HUDEP-2 (cell line): ENCODE measurements at regions not wholly inside any gene's neighbourhood (a gene's known extent, or its start where the extent isn't known, plus 50 kb on each side); places are given as distances from the start of the nearest gene placed in this dataset.

Experiments
- DNase-seq, 76 experiments: peaks; one replicate each; lab custom pipeline; 2025; ENCODE audit not compliant: unreplicated experiment in 76 of 76; lab: John Stamatoyannopoulos, UW

DNA sequence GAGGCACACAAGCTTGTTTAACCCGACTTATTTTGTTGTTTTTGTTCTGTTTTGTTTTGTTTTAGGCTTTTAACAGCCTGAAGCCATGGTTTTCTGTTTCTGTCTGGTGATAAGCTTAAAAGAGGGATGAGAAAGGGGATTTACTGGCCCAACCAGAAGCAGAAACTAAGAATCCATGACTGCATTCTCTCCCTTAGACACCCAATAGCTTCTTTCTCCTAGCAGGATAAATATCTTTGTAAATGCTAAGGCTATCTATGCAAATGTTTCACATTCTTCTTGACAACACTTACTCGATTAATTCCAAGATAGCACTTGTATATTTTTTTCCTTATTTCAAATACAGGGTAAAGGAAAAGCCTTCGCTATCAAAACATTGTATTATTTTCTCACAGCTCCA, 53.7 kb upstream of the SMAD1 start:
- DNase-seq = no peak

DNA sequence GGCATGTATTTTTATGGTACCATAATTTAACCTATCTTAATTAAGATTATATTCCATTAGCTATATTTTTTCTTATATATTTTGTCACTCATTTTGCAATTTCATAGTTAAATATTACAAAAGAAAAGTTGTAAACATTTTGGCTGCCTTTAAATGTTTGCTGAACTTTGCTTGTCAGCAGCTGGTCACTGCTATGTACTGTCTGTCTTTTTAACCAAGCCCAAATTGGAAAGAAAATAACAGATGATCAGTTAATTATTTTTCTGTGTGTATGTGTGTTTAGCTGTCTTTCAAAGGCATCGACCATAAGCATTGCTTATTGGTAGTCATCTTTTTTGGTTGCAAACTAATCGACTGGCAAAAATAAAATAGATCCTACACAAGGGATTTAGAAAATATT, 54.4 kb upstream of the SMAD1 start:
- no peak for DNase-seq

DNA sequence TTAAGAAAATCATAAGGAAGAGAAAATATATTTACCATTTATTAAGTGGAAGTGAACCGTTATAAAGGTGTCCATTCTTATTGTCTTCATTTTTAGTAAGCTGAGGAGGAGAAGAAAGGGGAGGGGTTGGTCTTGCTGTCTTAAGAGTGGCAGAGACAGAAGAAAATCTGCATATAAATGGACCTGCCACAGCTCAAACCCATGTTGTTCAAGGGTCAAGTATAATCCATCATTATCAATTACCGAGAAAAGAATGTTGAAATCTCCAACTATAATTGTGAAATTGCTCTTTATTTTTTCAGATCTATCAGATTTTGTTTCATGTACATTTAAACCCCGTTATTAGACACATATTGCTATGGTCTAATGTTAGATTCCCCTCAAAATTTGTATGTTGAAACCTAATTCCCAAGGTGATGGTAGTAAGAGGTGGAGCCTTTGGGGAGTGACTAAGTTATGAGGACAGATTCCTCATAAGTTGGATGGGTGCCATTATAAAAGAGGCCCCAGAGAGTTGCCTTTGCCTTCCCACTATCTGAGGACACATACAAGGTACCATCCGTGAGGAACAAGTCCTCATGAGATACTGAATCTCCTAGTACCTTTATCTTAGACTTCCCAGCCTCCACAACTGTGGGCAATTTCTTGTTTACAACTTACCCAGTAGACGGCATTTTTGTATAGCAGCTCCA, 58.5 kb upstream of the SMAD1 start:
- DNase-seq = no peak

DNA sequence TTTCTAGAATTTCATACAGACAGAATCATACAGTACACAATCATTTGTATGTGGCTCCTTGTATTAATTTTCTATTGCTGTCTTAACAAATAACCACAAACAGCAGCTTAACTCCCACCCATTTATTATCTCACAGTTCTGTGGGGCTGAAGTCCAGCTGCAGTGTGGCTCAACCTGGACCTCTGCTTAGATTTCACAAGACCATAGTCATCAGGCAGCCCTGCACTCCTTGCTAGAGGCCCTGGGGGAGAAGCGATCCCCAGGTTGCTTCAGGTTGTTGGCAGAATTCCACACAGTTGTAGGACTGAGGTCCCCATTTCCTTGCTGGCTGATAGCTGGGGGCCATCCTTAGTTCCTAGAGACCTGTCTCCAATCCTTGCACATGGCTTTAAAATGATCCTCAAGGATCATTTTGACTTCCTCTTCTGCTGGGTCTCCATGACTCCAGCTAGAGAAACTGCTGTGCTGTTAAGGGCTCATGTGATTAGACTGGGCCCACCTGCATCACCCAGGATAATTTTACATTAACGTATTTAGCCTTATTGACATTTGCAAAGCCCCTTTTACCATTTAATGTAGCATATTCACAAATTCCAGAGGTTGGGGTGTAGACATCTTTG, 60.9 kb upstream of the SMAD1 start:
- DNase-seq = no peak

DNA sequence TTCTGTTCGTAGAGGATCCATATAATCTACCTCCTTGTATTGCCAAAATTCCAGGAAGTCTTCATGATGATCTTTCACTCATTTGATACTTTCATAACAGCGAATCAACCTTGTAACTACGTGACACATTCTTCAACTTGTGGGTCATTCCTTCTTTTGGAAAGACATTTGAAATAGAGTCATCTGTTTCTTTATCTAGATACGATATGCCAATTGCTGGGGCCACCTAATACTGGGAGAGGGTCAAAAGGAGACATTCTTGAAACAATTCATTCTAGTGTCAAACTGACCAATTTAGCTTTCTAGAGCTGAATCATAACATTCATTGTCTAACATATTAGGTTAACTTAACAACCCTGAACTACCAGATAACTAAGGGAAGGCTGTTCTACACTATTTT, 62.9 kb upstream of the SMAD1 start:
- DNase-seq = no peak

DNA sequence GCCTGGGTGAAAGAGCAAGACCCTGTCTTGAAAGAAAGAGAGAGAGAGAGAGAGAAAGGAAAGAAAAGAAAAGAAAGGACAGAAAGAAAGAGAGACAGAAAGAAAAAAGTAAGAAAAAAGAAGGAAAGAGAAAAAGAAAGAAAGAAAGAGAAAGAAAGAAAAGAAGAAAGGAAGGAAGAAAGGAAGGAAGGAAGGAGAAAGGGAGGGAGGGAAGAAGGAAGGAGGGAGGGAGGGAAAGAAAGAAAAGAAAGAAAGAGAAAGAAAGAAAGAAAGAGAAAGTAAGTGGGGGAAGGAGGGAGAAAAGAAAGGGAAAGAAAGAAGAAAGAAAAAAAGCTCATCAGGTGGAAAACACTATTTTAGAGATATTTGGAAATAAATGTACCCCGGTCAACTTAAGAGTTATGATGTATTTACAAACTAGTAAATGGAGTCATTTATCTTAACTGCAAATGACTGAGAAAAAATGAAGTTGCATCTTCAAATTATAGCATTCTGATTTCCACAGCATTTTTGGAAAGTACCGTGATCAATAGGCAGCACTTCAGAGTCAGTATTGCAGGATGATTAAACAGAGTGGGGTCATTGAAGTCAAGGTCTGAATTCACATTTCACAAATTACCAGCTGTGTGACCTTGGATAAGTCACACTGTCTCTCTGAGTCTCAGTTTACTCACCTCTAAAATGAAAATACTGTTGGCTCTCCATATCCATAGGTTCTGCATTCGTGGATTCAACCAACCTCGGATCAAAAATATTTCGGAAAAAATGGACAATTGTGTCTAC, 64.1 kb upstream of the SMAD1 start:
- DNase-seq = no peak

DNA sequence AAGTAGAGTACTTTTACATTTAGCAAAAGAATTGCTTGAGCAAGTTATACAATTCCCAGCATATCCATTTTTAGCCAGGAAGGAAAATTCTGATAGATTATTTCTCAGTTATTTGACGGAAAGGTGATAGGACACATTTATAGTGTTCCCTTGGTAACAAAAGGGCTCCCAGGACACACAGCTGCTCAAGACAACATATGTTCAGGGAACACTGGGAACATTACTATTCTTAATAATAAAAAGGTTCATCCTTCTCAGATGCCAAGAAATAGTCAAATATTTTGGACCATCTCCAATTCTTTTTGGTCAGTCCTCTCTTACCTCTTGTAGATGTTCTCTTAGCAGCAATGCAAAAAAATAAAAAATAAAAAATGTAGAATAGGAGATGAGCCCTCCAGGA, 66.8 kb upstream of the SMAD1 start:
- no peak for DNase-seq

DNA sequence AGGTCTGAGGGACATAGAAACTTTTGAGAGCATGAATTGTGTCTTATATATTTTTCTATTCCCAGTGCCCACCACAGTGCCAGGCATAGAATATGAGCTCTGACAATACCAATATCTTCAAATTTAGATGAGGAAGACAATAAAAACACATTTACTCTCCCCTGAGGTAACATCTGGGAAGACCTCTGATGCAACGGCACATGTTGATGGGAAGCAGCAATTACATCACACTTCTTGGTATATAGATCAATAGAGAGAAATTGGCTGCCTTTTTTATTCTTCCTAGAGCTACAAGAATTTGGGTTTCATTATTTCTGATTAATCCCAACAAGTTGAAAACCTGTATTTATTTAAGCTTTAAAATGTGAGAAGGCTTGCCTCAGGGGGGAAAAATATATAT, 67.4 kb upstream of the SMAD1 start:
- DNase-seq = no peak

DNA sequence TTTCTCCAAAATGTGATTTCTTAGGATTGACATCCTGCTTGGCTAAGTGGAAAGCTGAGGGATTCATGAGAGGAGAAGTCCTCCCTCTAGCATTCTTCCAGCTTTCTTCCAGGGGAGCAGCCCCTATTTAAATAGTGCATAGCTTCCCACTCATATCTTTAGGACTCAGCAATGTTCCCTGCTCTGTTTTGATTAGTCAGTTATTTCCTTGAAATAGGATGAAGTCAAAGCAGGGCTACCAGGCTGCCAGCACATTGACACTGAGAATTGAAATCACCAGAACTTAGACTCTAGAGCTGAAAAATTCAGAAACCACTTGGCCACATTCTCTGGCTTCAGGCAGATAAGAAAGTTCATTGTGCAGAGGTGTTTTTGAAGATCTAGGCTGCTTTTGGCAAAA, 74.7 kb upstream of the SMAD1 start:
- no peak for DNase-seq

DNA sequence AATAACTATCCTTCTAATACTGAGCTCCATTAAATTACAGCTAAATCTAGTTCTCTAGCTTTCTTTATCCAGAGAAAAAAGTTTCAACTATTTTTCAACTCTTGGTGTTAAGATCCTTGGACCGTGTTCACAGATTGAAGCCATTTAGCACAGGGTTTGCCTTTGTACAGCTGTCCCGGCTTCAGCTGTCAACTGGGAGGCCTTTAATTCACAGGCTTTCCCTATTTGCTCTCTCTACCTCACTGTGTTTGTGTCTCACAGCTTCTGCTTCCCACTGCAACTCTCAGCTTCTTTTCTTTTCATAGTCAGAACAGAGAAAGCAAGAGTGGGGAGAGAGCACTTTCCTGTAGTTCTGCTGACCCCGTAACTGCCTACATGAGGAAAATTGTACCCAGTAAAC, 76.9 kb upstream of the SMAD1 start:
- no peak for DNase-seq

DNA sequence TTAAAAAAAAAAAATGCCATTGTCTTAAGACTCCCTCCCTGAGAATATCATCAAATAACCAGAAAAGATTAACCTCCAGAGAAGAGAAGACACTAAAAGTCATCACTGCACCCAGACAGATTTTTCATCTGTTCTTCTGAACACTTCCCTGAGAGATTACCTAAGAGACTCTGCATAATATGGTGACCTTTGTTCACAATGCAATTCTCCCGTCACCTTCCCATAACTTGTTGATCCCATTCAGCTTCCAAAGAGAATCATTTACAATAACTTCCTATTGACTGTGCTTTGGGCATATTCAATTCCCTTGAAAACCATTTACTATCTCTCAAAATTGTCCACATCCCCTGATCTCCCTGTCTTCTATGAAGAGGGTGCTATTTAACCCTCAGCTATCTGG, 85.1 kb upstream of the SMAD1 start:
- DNase-seq = no peak

DNA sequence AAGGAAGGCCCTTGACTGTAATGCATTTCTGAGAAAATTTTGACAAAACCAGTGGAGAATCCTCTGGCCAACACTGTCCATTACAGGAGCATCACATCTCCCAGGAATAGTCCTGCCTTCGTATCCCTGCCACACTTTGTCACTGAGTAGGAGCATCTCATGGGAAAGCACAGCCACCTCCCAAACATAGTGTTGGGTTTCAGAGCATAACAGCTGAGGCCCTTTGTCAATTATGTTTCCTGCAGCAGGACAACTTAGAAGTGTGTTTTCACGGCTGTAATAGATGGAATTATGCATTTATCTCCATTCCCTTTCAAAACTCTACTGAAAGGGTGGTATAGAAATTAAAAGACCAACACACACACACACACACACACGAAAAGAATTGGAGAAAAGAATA, 91.1 kb upstream of the SMAD1 start:
- no peak for DNase-seq

DNA sequence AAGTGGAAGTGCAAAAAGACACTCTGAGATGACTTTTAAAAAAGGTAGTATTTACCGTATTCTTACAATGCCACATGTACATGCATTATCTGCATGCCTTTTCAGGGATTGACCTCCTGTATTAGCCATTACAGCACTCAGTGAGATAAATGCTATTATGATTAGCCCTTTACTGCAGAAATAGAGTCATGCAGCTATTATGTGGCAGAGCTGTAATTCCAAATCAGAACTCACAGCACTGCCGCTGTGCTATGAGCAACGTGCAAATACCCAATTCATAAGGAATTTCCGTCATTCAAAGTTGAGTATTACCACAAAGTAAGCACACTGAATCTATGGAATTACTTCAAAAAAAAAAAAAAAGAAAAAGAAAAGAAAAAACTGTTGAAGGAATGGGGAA, 92.1 kb upstream of the SMAD1 start:
- no peak for DNase-seq

DNA sequence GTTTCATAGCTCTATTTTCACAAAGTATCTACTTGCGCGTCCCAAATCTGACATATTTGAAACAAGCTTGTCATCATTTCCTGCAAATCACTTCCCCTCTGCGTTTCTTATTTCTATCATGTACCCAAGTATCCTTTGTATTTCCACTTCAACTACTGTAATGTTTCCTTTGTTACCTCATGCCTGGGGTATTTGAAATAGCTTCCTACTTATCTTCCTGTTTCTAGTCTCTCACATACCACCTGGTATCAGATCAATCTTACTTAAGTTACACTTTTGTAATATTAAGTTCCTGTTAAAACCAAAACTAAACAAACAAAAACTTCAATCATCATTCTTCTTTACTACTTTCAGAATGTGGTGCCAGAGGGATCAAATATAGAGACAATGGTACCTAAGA, 93.6 kb upstream of the SMAD1 start:
- DNase-seq = no peak

DNA sequence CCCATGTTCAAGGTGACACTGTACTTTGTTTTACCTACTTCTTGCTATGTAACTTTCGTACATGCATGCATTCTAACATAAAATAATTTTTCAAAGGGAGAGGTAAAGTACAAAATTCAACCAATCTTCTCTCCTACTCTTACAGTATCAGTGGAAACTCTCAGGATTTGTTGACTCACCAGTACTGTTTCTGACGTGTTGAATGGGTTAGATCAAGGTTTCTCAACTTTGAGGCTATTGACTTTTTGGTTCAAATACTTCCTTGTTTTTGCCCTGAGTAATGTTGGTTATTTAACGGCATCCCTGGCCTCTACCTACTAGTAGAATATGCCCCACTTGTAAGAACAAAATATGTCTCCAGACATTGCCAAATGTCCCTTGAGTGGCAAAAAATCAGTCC, 94.6 kb upstream of the SMAD1 start:
- DNase-seq = no peak

DNA sequence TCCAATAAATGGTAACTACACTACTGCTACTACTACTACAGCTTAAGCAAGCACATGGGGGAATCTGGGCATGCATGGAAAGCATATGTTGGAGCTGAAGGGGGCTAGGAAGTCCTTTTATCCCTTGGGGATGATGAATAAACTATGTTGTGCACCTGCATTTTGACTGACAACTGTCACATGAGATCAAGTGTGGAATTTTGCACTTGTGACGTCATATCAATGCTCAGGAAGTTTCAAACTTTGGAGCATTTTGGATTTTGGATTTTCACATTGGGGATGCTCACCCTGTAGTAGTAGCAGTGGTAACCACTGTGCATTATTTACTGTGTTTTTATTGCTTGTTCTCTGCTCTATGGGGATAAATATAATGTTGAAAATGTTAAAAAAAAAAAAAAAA, 100.5 kb upstream of the SMAD1 start:
- no peak for DNase-seq

DNA sequence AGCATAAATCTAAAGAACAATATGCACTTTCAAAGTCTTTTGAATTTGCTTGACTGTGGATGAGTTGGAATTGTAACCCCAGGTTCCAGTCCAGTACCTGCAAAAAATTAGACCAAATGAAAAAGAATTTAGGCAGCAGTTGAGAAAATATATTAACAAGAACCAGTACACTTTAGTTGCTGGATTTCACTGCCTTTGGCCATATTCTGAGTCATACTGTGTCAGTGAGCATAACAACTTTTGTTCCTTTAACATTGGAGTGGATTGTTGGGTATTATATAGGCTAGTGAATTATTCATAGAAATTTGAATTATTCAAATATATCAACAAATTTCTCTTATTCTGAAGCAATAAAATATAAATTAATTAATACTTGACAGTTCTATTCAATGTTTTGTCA, 101.5 kb upstream of the SMAD1 start:
- no peak for DNase-seq

DNA sequence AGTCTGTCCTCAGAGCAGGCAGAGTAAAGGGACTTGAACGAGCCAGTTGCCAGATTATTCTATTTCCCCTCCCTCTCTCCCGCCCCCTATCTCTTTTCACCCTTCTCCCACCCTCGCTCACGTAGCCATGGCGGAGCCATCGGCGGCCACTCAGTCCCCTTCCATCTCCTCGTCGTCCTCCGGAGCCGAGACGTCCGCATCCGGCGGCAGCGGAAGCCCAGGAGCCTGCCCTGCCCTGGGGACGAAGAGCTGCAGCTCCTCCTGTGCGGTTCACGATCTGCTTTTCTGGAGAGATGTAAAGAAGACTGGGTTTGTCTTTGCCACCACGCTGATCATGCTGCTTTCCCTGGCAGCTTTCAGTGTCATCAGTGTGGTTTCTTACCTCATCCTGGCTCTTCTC, 106.2 kb upstream of the SMAD1 start:
- no peak for DNase-seq

DNA sequence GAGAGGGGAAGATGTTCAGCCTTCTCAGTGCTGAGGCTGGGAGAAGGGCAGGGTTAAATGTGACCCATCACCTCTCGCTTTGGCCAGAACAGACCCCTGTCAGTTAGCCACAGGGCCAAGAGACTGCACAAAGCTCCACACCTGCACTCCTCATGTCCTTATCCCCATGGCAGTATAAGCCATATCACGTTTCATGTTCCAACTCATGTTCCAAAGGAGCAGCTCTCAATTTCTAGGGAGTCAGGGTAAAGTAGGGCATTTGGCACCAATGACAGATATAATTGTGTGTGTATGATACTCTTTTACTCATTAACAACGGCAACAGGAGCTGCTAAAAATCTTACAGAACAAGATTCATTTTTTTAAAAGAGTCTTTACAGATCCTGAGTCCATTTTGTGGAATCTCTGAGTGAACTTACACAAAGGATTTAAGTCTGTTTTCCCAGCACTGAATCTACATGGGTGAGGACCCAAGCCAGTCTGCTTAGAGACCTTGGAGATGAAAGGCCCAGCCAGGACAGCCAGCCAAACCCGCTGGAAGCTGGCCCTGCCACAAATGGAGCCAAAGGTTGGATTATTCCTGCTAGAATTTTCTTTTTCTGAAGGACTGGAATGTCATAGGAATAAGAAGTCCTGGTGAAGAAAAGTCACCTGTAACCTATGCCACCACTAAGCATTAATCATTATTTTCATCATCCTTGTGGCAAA, 129.1 kb upstream of the SMAD1 start:
- DNase-seq = no peak

DNA sequence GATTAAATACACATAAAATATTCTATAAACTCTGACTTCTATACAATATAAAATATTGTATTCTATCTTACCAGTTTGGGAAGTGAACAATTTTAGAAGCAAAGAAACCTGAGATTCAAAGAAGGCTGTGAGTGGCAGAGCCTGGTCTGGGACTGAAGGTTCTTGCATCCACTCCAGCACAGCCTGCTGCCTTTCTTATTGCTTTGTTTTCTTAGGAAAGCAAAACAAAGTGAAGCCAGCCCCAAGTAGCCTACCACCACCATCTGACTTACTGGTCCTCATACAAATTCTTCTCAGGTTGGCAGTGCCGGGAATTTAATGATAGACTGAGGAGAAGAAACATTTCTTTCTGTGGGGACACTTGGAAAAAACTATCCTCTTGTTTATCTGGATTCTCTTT, 129.7 kb upstream of the SMAD1 start:
- DNase-seq = no peak

DNA sequence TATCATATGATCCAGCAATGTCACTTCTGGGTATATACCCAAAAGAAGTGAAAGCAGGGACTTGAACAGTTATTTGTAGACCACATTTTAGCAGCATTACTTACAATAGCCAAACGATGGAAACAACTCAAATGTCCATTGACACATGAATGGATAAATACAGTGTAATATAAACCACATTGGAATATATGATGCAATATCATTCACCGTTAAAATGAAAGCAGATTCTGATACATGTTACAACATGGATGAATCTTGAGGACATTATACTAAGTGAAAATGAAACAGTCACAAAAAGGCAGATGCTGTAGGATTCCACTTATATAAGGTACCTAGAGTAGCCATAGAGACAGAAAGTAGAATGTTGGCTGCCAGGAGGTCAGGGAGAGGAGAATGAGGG, 130.5 kb upstream of the SMAD1 start:
- DNase-seq = no peak

DNA sequence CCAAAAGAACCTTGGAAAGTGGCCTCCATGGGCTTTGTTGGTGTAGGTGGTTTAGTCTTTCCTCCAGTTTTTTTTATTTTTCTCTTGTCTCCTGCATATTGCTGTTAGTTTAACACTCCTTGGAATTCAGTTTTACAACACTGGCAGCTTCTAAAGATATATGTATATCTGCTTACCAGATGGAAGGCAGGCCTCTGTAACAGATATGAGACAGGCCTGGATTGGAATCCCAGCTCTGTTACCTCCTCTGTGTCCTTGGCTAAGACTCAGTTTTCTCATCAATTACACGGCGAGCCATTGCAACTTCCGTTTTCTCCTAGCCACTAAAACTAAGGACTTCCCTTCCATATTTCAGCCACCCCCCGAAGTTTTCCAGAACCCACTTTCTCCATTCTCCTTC, 133.4 kb upstream of the SMAD1 start:
- no peak for DNase-seq
